ENCODE measurements at regions not wholly inside any gene's neighbourhood (a gene's known extent, or its start where the extent isn't known, plus 50 kb on each side); places are given as distances from the start of the nearest gene placed in this dataset.

GRCh38 chr6:20029979-20030378 lies 182.3 kb downstream of the MBOAT1 start:
- Histone ChIP-seq H3K27me3 (ENCODE audit: control insufficient read depth in 3 of 3, insufficient read depth in 3 of 3, low read depth in 1 of 3, low read length in 3 of 3) (no peaks in the 10 kb centered on the region), H2BK5ac (ENCODE audit: low read length) (no peak overlapping the region), H2BK12ac (ENCODE audit: low read length) (no peak overlapping the region), H3K4me1 (ENCODE audit: control insufficient read depth in 2 of 2, insufficient read depth in 1 of 2, low read depth in 1 of 2, low read length in 2 of 2) (peaks cover 0 to 9% of the 10 kb centered on the region in 2 donors), H2AK5ac (ENCODE audit: low read depth, low read length) (no peak overlapping the region), H3K27ac (replicated peaks; ENCODE audit: low read length) (no peak overlapping the region), H3K23ac (ENCODE audit: low read depth, low read length, poor library complexity) (no peak overlapping the region), H3K9me3 (replicated peaks in 1 of 2; ENCODE audit: control insufficient read depth in 2 of 2, insufficient read depth in 1 of 2, low read depth in 1 of 2, low read length in 2 of 2) (no peaks in the 10 kb centered on the region), H3K79me1 (ENCODE audit: low read depth, low read length) (no peaks in the 10 kb centered on the region), H4K91ac (ENCODE audit: low read depth, low read length, poor library complexity) (no peak overlapping the region), H4K8ac (ENCODE audit: low read depth, low read length) (no peak overlapping the region), H3K4ac (ENCODE audit: low read length) (no peak overlapping the region), H3K4me3 (ENCODE audit: low read length in 2 of 2) (no peak overlapping the region), H3K4me2 (ENCODE audit: insufficient read depth, low read length, poor library complexity, severe bottlenecking) (no peak overlapping the region), H3K36me3 (replicated peaks in 1 of 2; ENCODE audit: control insufficient read depth in 2 of 2, insufficient read depth in 2 of 2, low read length in 2 of 2) (no peaks in the 10 kb centered on the region), H3K14ac (ENCODE audit: low read length) (no peak overlapping the region), H3K9ac (ENCODE audit: low read depth, low read length, poor library complexity) (no peak overlapping the region), H3K18ac (ENCODE audit: low read length) (no peak overlapping the region), H2BK15ac (ENCODE audit: low read length) (no peak overlapping the region), H2BK120ac (ENCODE audit: low read depth, low read length) (no peak overlapping the region), H2AFZ (ENCODE audit: low read length) (no peak overlapping the region)
- no peak for DNase-seq (ENCODE audit: low spot score)
- no CpG with 5 or more reads among the region's 3 CpGs for WGBS, 2 donors (ENCODE audit: extremely low coverage in 2 of 2, insufficient read length in 2 of 2, insufficient replicate concordance in 1 of 2)

GRCh38 chr6:20031342-20031741 lies 180.9 kb downstream of the MBOAT1 start:
- H3K4me2 ChIP-seq (ENCODE audit: insufficient read depth, low read length, poor library complexity, severe bottlenecking), result no peak overlapping the region
- no peak overlapping the region for H4K8ac ChIP-seq (ENCODE audit: low read depth, low read length)
- H3K27ac ChIP-seq (replicated peaks; ENCODE audit: low read length), result no peak overlapping the region
- H3K9ac ChIP-seq (ENCODE audit: low read depth, low read length, poor library complexity), result no peak overlapping the region
- H3K27me3 ChIP-seq (ENCODE audit: control insufficient read depth in 3 of 3, insufficient read depth in 3 of 3, low read depth in 1 of 3, low read length in 3 of 3), result no peaks in the 10 kb centered on the region
- no peak overlapping the region for H2BK120ac ChIP-seq (ENCODE audit: low read depth, low read length)
- no peak overlapping the region for H3K18ac ChIP-seq (ENCODE audit: low read length)
- H4K91ac ChIP-seq (ENCODE audit: low read depth, low read length, poor library complexity), result no peak overlapping the region
- H3K23ac ChIP-seq (ENCODE audit: low read depth, low read length, poor library complexity), result no peak overlapping the region
- no peak overlapping the region for H2AK5ac ChIP-seq (ENCODE audit: low read depth, low read length)
- H3K79me1 ChIP-seq (ENCODE audit: low read depth, low read length), result no peaks in the 10 kb centered on the region
- no peak overlapping the region for H3K14ac ChIP-seq (ENCODE audit: low read length)
- DNase-seq (ENCODE audit: low spot score), result no peak
- no peak overlapping the region for H2BK12ac ChIP-seq (ENCODE audit: low read length)
- WGBS, 2 donors (ENCODE audit: extremely low coverage in 2 of 2, insufficient read length in 2 of 2, insufficient replicate concordance in 1 of 2), result no CpG with 5 or more reads among the region's 4 CpGs
- no peaks in the 10 kb centered on the region for H3K36me3 ChIP-seq (replicated peaks in 1 of 2; ENCODE audit: control insufficient read depth in 2 of 2, insufficient read depth in 2 of 2, low read length in 2 of 2)
- H3K4me1 ChIP-seq (ENCODE audit: control insufficient read depth in 2 of 2, insufficient read depth in 1 of 2, low read depth in 1 of 2, low read length in 2 of 2), result peaks cover 0 to 9% of the 10 kb centered on the region in 2 donors
- H3K4me3 ChIP-seq (ENCODE audit: low read length in 2 of 2), result no peak overlapping the region
- no peak overlapping the region for H2BK15ac ChIP-seq (ENCODE audit: low read length)
- no peak overlapping the region for H2AFZ ChIP-seq (ENCODE audit: low read length)
- H3K9me3 ChIP-seq (replicated peaks in 1 of 2; ENCODE audit: control insufficient read depth in 2 of 2, insufficient read depth in 1 of 2, low read depth in 1 of 2, low read length in 2 of 2), result no peaks in the 10 kb centered on the region
- no peak overlapping the region for H2BK5ac ChIP-seq (ENCODE audit: low read length)
- H3K4ac ChIP-seq (ENCODE audit: low read length), result no peak overlapping the region

GRCh38 chr6:20033697-20034407 lies 178.4 kb downstream of the MBOAT1 start:
- Histone ChIP-seq H3K4me3 (ENCODE audit: low read length in 2 of 2) (no peak overlapping the region), H3K4me1 (ENCODE audit: control insufficient read depth in 2 of 2, insufficient read depth in 1 of 2, low read depth in 1 of 2, low read length in 2 of 2) (peaks cover 0 to 9% of the 10 kb centered on the region in 2 donors), H2BK5ac (ENCODE audit: low read length) (no peak overlapping the region), H3K23ac (ENCODE audit: low read depth, low read length, poor library complexity) (no peak overlapping the region), H3K27ac (replicated peaks; ENCODE audit: low read length) (no peak overlapping the region), H3K27me3 (ENCODE audit: control insufficient read depth in 3 of 3, insufficient read depth in 3 of 3, low read depth in 1 of 3, low read length in 3 of 3) (no peaks in the 10 kb centered on the region), H3K9me3 (replicated peaks in 1 of 2; ENCODE audit: control insufficient read depth in 2 of 2, insufficient read depth in 1 of 2, low read depth in 1 of 2, low read length in 2 of 2) (peaks cover 0 to 2% of the 10 kb centered on the region in 2 donors), H3K36me3 (replicated peaks in 1 of 2; ENCODE audit: control insufficient read depth in 2 of 2, insufficient read depth in 2 of 2, low read length in 2 of 2) (no peaks in the 10 kb centered on the region), H3K79me1 (ENCODE audit: low read depth, low read length) (no peaks in the 10 kb centered on the region), H3K4ac (ENCODE audit: low read length) (no peak overlapping the region), H2AK5ac (ENCODE audit: low read depth, low read length) (no peak overlapping the region), H3K18ac (ENCODE audit: low read length) (no peak overlapping the region), H2AFZ (ENCODE audit: low read length) (no peak overlapping the region), H2BK120ac (ENCODE audit: low read depth, low read length) (no peak overlapping the region), H3K4me2 (ENCODE audit: insufficient read depth, low read length, poor library complexity, severe bottlenecking) (no peak overlapping the region), H2BK12ac (ENCODE audit: low read length) (no peak overlapping the region), H3K14ac (ENCODE audit: low read length) (no peak overlapping the region), H4K8ac (ENCODE audit: low read depth, low read length) (no peak overlapping the region), H4K91ac (ENCODE audit: low read depth, low read length, poor library complexity) (no peak overlapping the region), H3K9ac (ENCODE audit: low read depth, low read length, poor library complexity) (no peak overlapping the region), H2BK15ac (ENCODE audit: low read length) (no peak overlapping the region)
- no CpG with 5 or more reads among the region's 8 CpGs for WGBS, 2 donors (ENCODE audit: extremely low coverage in 2 of 2, insufficient read length in 2 of 2, insufficient replicate concordance in 1 of 2)
- no peak for DNase-seq (ENCODE audit: low spot score)

GRCh38 chr6:20034408-20034769 lies 177.9 kb downstream of the MBOAT1 start:
- no peak overlapping the region for H4K91ac ChIP-seq (ENCODE audit: low read depth, low read length, poor library complexity)
- no peaks in the 10 kb centered on the region for H3K79me1 ChIP-seq (ENCODE audit: low read depth, low read length)
- H3K9ac ChIP-seq (ENCODE audit: low read depth, low read length, poor library complexity), result no peak overlapping the region
- WGBS, 2 donors (ENCODE audit: extremely low coverage in 2 of 2, insufficient read length in 2 of 2, insufficient replicate concordance in 1 of 2), result no CpG with 5 or more reads among the region's 5 CpGs
- no peak overlapping the region for H2BK5ac ChIP-seq (ENCODE audit: low read length)
- no peak overlapping the region for H4K8ac ChIP-seq (ENCODE audit: low read depth, low read length)
- H3K14ac ChIP-seq (ENCODE audit: low read length), result no peak overlapping the region
- H2AK5ac ChIP-seq (ENCODE audit: low read depth, low read length), result no peak overlapping the region
- no peaks in the 10 kb centered on the region for H3K27me3 ChIP-seq (ENCODE audit: control insufficient read depth in 3 of 3, insufficient read depth in 3 of 3, low read depth in 1 of 3, low read length in 3 of 3)
- no peaks in the 10 kb centered on the region for H3K36me3 ChIP-seq (replicated peaks in 1 of 2; ENCODE audit: control insufficient read depth in 2 of 2, insufficient read depth in 2 of 2, low read length in 2 of 2)
- no peak overlapping the region for H3K23ac ChIP-seq (ENCODE audit: low read depth, low read length, poor library complexity)
- H2BK15ac ChIP-seq (ENCODE audit: low read length), result no peak overlapping the region
- no peak overlapping the region for H3K4me3 ChIP-seq (ENCODE audit: low read length in 2 of 2)
- no peak overlapping the region for H2BK120ac ChIP-seq (ENCODE audit: low read depth, low read length)
- no peak overlapping the region for H2AFZ ChIP-seq (ENCODE audit: low read length)
- no peak overlapping the region for H3K4ac ChIP-seq (ENCODE audit: low read length)
- H2BK12ac ChIP-seq (ENCODE audit: low read length), result no peak overlapping the region
- peaks cover 0 to 9% of the 10 kb centered on the region in 2 donors for H3K4me1 ChIP-seq (ENCODE audit: control insufficient read depth in 2 of 2, insufficient read depth in 1 of 2, low read depth in 1 of 2, low read length in 2 of 2)
- DNase-seq (ENCODE audit: low spot score), result no peak
- H3K9me3 ChIP-seq (replicated peaks in 1 of 2; ENCODE audit: control insufficient read depth in 2 of 2, insufficient read depth in 1 of 2, low read depth in 1 of 2, low read length in 2 of 2), result peaks cover 0 to 2% of the 10 kb centered on the region in 2 donors
- no peak overlapping the region for H3K18ac ChIP-seq (ENCODE audit: low read length)
- H3K27ac ChIP-seq (replicated peaks; ENCODE audit: low read length), result no peak overlapping the region
- H3K4me2 ChIP-seq (ENCODE audit: insufficient read depth, low read length, poor library complexity, severe bottlenecking), result no peak overlapping the region

All from neuronal stem cell (in vitro differentiated cells).